ENCODE measurements at regions not wholly inside any gene's neighbourhood (a gene's known extent, or its start where the extent isn't known, plus 50 kb on each side); places are given as distances from the start of the nearest gene placed in this dataset.

DNA sequence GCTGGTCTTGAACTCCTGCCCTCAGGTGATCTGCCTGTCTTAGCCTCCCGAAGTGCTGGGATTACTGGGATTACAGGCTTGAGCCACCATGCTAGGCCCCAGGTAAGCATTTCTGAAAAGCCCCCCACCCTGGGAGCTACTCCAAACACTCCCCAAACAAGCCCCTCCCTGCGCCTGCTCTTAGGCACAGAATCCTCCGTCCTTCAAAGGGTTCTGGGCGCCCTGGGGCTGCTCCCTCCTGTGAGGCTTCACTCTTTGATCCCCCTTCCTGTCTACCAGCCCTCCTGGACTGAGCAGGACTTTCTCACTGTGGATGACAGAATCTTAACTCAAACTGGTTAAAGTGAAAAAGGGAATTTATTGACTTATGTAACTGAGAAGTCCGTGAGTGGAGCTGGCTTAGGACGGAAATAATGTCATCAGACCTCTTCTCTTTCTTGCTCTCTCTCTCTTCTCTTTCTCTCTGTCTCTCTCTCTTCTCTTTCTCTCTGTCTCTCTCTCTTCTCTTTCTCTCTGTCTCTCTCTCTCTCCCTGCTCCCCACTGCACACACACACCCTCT, 66.9 kb upstream of the CLMN start:
- H3K4me3 ChIP-seq (ENCODE audit: control insufficient read depth, low read depth, low read length) = no peak overlapping the region
- TF ChIP-seq, protein P1, sequence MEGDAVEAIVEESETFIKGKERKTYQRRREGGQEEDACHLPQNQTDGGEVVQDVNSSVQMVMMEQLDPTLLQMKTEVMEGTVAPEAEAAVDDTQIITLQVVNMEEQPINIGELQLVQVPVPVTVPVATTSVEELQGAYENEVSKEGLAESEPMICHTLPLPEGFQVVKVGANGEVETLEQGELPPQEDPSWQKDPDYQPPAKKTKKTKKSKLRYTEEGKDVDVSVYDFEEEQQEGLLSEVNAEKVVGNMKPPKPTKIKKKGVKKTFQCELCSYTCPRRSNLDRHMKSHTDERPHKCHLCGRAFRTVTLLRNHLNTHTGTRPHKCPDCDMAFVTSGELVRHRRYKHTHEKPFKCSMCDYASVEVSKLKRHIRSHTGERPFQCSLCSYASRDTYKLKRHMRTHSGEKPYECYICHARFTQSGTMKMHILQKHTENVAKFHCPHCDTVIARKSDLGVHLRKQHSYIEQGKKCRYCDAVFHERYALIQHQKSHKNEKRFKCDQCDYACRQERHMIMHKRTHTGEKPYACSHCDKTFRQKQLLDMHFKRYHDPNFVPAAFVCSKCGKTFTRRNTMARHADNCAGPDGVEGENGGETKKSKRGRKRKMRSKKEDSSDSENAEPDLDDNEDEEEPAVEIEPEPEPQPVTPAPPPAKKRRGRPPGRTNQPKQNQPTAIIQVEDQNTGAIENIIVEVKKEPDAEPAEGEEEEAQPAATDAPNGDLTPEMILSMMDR (IDR thresholded peaks at IDR 0.05; ENCODE audit: control insufficient read depth, insufficient read depth, low read depth, low read length, missing control alignments) = no peak
- DNase-seq (ENCODE audit: low read depth) = no peak

- TF ChIP-seq, protein P1 (IDR thresholded peaks at IDR 0.05; ENCODE audit: control insufficient read depth, insufficient read depth, low read depth, low read length, missing control alignments) = no peak
- no peak overlapping the region for H3K4me3 ChIP-seq (ENCODE audit: control insufficient read depth, low read depth, low read length)
- no peak for DNase-seq (ENCODE audit: low read depth)
Measured at GRCh38 chr14:95385701-95386100, 66.0 kb upstream of the CLMN start.

DNA sequence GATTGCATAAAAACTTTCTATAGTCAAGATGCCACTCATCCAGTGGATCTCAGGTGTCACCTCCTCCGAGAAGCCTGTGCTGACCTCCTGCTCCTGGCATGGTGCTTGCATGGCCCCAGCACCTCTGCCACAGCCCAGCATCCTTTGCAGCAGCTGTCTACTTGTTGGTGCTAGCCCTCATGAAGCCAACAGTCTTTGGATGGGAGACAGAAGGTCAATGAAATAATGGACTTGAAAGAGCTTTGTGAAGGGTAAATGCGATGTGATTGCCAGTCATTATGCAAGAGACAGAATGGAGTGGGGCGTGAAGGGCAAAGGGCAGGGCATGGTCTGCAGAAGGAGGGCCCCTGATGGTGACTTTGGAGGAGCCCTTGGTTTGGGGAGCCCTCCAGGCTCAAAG, 63.0 kb upstream of the CLMN start:
- no peak for DNase-seq (ENCODE audit: low read depth)
- TF ChIP-seq, protein P1 (IDR thresholded peaks at IDR 0.05; ENCODE audit: control insufficient read depth, insufficient read depth, low read depth, low read length, missing control alignments) = no peak
- H3K4me3 ChIP-seq (ENCODE audit: control insufficient read depth, low read depth, low read length) = no peak overlapping the region

DNA sequence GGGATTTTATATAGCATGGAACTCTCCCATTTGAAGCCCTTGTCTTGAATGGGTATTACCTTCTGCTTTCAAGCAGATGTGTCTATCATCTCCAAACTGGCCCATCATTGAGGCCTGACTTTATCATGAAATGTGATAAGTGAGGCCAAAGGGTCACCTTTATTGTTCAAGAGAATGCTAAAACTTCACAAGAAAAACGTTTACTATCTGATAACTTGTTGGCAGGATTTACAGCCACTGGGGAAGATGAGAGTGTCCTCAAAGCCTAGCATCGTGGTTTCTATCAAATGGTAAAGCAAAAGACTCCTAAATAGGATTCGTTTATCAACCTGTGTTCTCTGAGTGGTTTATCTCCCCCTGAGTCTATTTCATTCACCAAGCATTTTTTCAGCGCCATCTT, 62.0 kb upstream of the CLMN start:
- TF ChIP-seq, protein P1 (IDR thresholded peaks at IDR 0.05; ENCODE audit: control insufficient read depth, insufficient read depth, low read depth, low read length, missing control alignments) = no peak
- H3K4me3 ChIP-seq (ENCODE audit: control insufficient read depth, low read depth, low read length) = no peak overlapping the region
- DNase-seq (ENCODE audit: low read depth) = no peak

- no peak overlapping the region for H3K4me3 ChIP-seq (ENCODE audit: control insufficient read depth, low read depth, low read length)
- TF ChIP-seq, protein P1 (IDR thresholded peaks at IDR 0.05; ENCODE audit: control insufficient read depth, insufficient read depth, low read depth, low read length, missing control alignments) = no peak
- no peak for DNase-seq (ENCODE audit: low read depth)
Measured at GRCh38 chr14:95380350-95381042, 60.8 kb upstream of the CLMN start.

- TF ChIP-seq, protein P1 (IDR thresholded peaks at IDR 0.05; ENCODE audit: control insufficient read depth, insufficient read depth, low read depth, low read length, missing control alignments) = no peak
- DNase-seq (ENCODE audit: low read depth) = no peak
Measured at GRCh38 chr14:95379634-95380033, 59.9 kb upstream of the CLMN start.

More at GRCh38 chr14:95379634-95380033, 59.9 kb upstream of the CLMN start:
- H3K4me3 ChIP-seq (ENCODE audit: control insufficient read depth, low read depth, low read length) = no peak overlapping the region

All from AG09309 (cell line).